GM19023 (cell line): ENCODE measurements at regions not wholly inside any gene's neighbourhood (a gene's known extent, or its start where the extent isn't known, plus 50 kb on each side); places are given as distances from the start of the nearest gene placed in this dataset.

ENCODE experiments used
- ATAC-seq: cut with Tn5 transposase; IDR thresholded peaks from one replicate; pipeline ENCODE4 v1.9.1; 2021; ENCODE audit warnings: mild to moderate bottlenecking, moderate library complexity; ENCODE audit not compliant: unreplicated experiment

- ATAC-seq: no peak
These were observed 80.2 kb downstream of the C6orf118 start for GRCh38 chr6:165229216-165229615.

GRCh38 chr6:165227644-165228329 is 81.6 kb downstream of the C6orf118 start:
- ATAC-seq: no peak

- ATAC-seq: no peak
These were observed 85.7 kb downstream of the C6orf118 start for GRCh38 chr6:165223736-165224135.

- no peak for ATAC-seq
These were observed 86.3 kb downstream of the C6orf118 start for GRCh38 chr6:165223101-165223500.

GRCh38 chr6:165222315-165223025 is 86.9 kb downstream of the C6orf118 start:
- no peak for ATAC-seq

GRCh38 chr6:165220045-165220444 is 89.4 kb downstream of the C6orf118 start:
- no peak for ATAC-seq

GRCh38 chr6:165219629-165220028 is 89.8 kb downstream of the C6orf118 start:
- ATAC-seq: no peak

- no peak for ATAC-seq
These were observed 90.6 kb downstream of the C6orf118 start for GRCh38 chr6:165218829-165219228.

- no peak for ATAC-seq
These were observed 102.6 kb downstream of the C6orf118 start for GRCh38 chr6:165206798-165207197.

GRCh38 chr6:165205632-165206031 is 103.8 kb downstream of the C6orf118 start:
- ATAC-seq: no peak

GRCh38 chr6:165204807-165205545 is 104.4 kb downstream of the C6orf118 start:
- ATAC-seq: no peak

- no peak for ATAC-seq
These were observed 109.2 kb downstream of the C6orf118 start for GRCh38 chr6:165200178-165200577.

GRCh38 chr6:165191461-165191860 is 117.9 kb downstream of the C6orf118 start:
- no peak for ATAC-seq

GRCh38 chr6:165186441-165187205 is 122.8 kb downstream of the C6orf118 start:
- no peak for ATAC-seq

- ATAC-seq: no peak
These were observed 123.4 kb downstream of the C6orf118 start for GRCh38 chr6:165186041-165186440.

- no peak for ATAC-seq
These were observed 125.0 kb downstream of the C6orf118 start for GRCh38 chr6:165184192-165184979.

GRCh38 chr6:165183496-165184140 is 125.8 kb downstream of the C6orf118 start:
- no peak for ATAC-seq

- no peak for ATAC-seq
These were observed 126.3 kb downstream of the C6orf118 start for GRCh38 chr6:165183071-165183470.

GRCh38 chr6:165181951-165182414 is 127.4 kb downstream of the C6orf118 start:
- ATAC-seq: no peak

- no peak for ATAC-seq
These were observed 131.3 kb downstream of the C6orf118 start for GRCh38 chr6:165178056-165178455.
